ENCODE measurements at regions not wholly inside any gene's neighbourhood (a gene's known extent, or its start where the extent isn't known, plus 50 kb on each side); places are given as distances from the start of the nearest gene placed in this dataset.

DNA sequence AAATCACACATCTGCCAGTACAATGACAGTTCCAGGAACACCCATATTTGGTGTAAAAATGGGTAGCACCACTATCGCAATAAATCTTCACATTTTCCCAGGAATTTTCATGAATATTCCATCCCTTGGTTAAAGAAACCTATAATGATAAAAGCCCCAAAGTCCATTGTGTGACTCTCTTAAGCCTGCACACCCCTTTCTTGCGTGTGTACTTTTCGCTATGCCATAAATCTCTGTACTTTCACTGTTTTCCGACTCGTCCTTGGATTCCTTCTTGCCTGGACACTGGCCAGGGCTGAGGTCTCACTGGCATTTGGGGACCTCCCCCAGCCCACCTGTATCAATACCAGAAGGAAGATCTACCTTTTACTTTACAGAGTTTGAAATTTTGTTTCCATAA, 172.3 kb downstream of the RNF152 start:
- BruUV-seq (replicated peaks), result no TSS peak
- POLR2A ChIA-PET, result no interaction called here

More for the DNA sequence above, 172.3 kb downstream of the RNF152 start:
- Histone ChIP-seq H3K9me2 (ENCODE audit: insufficient read depth) (no peaks in the 10 kb centered on the region), H3K9me3 (ENCODE audit: control insufficient read depth in 1 of 2, insufficient read depth in 1 of 2, low read depth in 1 of 2, low read length in 2 of 2) (no peaks in the 10 kb centered on the region), H3K4me1 (ENCODE audit: control insufficient read depth in 1 of 2, insufficient read depth in 2 of 2, low read length in 2 of 2) (no peaks in the 10 kb centered on the region), H2AFZ (ENCODE audit: low read depth, low read length, poor library complexity, severe bottlenecking) (no peak overlapping the region), H3K27me3 (ENCODE audit: insufficient read depth, low read length) (peaks cover 21% of the 10 kb centered on the region), H3K9ac (ENCODE audit: low read length) (no peak overlapping the region), H4K20me1 (ENCODE audit: insufficient read depth) (no peaks in the 10 kb centered on the region), H3K79me2 (ENCODE audit: insufficient read depth, low read length) (no peaks in the 10 kb centered on the region), H3K27ac (ENCODE audit: low read depth, low read length) (no peak overlapping the region), H3K36me3 (ENCODE audit: control insufficient read depth in 1 of 2, insufficient read depth in 2 of 2, low read length in 2 of 2) (no peaks in the 10 kb centered on the region), H3K4me3 (replicated peaks in 1 of 2; ENCODE audit: low read depth in 1 of 2, low read length in 2 of 2) (no peak overlapping the region), H3K4me2 (ENCODE audit: low read length) (no peak overlapping the region)
- RAD21 ChIA-PET (ENCODE audit: low non-redundant PET in 1 of 2, low total read pairs in 2 of 2, uncharacterized antibody in 2 of 2, unreplicated experiment in 2 of 2), result no interaction called here
- DNase-seq (ENCODE audit: low read depth, low spot score), result no peak
- TF ChIP-seq POLR2AphosphoS5 (IDR thresholded peaks at IDR 0.05; ENCODE audit: low read depth, low read length) (no peak), CBX3 (IDR thresholded peaks at IDR 0.05; ENCODE audit: low read depth) (no peak), TCF7L2 (IDR thresholded peaks at IDR 0.05; ENCODE audit: borderline replicate concordance, extremely low read depth, insufficient read depth, insufficient read length) (no peak), EZH2 (IDR thresholded peaks at IDR 0.05) (no peak), CEBPB (IDR thresholded peaks at IDR 0.05; ENCODE audit: low read depth) (no peak), EZH2phosphoT487 (IDR thresholded peaks at IDR 0.05; ENCODE audit: borderline replicate concordance) (no peak), ELF1 (IDR thresholded peaks at IDR 0.05; ENCODE audit: borderline replicate concordance, low read depth) (no peak), JUND (IDR thresholded peaks at IDR 0.05) (no peak), SP1 (IDR thresholded peaks at IDR 0.05; ENCODE audit: low read depth) (no peak), FOSL1 (IDR thresholded peaks at IDR 0.05; ENCODE audit: low read depth) (no peak)
- TF ChIP-seq, protein P1, sequence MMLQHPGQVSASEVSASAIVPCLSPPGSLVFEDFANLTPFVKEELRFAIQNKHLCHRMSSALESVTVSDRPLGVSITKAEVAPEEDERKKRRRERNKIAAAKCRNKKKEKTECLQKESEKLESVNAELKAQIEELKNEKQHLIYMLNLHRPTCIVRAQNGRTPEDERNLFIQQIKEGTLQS (IDR thresholded peaks at IDR 0.05), result no peak
- TF ChIP-seq, protein P2, sequence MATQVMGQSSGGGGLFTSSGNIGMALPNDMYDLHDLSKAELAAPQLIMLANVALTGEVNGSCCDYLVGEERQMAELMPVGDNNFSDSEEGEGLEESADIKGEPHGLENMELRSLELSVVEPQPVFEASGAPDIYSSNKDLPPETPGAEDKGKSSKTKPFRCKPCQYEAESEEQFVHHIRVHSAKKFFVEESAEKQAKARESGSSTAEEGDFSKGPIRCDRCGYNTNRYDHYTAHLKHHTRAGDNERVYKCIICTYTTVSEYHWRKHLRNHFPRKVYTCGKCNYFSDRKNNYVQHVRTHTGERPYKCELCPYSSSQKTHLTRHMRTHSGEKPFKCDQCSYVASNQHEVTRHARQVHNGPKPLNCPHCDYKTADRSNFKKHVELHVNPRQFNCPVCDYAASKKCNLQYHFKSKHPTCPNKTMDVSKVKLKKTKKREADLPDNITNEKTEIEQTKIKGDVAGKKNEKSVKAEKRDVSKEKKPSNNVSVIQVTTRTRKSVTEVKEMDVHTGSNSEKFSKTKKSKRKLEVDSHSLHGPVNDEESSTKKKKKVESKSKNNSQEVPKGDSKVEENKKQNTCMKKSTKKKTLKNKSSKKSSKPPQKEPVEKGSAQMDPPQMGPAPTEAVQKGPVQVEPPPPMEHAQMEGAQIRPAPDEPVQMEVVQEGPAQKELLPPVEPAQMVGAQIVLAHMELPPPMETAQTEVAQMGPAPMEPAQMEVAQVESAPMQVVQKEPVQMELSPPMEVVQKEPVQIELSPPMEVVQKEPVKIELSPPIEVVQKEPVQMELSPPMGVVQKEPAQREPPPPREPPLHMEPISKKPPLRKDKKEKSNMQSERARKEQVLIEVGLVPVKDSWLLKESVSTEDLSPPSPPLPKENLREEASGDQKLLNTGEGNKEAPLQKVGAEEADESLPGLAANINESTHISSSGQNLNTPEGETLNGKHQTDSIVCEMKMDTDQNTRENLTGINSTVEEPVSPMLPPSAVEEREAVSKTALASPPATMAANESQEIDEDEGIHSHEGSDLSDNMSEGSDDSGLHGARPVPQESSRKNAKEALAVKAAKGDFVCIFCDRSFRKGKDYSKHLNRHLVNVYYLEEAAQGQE (IDR thresholded peaks at IDR 0.05; ENCODE audit: low read depth), result no peak
- TF ChIP-seq, protein P3, sequence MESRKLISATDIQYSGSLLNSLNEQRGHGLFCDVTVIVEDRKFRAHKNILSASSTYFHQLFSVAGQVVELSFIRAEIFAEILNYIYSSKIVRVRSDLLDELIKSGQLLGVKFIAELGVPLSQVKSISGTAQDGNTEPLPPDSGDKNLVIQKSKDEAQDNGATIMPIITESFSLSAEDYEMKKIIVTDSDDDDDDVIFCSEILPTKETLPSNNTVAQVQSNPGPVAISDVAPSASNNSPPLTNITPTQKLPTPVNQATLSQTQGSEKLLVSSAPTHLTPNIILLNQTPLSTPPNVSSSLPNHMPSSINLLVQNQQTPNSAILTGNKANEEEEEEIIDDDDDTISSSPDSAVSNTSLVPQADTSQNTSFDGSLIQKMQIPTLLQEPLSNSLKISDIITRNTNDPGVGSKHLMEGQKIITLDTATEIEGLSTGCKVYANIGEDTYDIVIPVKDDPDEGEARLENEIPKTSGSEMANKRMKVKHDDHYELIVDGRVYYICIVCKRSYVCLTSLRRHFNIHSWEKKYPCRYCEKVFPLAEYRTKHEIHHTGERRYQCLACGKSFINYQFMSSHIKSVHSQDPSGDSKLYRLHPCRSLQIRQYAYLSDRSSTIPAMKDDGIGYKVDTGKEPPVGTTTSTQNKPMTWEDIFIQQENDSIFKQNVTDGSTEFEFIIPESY (IDR thresholded peaks at IDR 0.05; ENCODE audit: extremely low read depth, insufficient replicate concordance, low read length), result no peak
- CTCF ChIA-PET, result no interaction called here
- intact Hi-C loops (cut with micrococcal nuclease), result no loop called here
- no peak for ATAC-seq

Data from HCT116 (cell line).